OCI-LY1 (cell line): ENCODE measurements at regions not wholly inside any gene's neighbourhood (a gene's known extent, or its start where the extent isn't known, plus 50 kb on each side); places are given as distances from the start of the nearest gene placed in this dataset.

Experiments
- H2AFZ ChIP-seq: fragments of 200-600 bp; sonication (generic), shearing (Covaris generic); 2 replicates; pipeline ENCODE4 v1.6.0; 2014; ENCODE audit warnings: antibody characterized with exemption, mild to moderate bottlenecking, low read length
- H3F3A ChIP-seq: fragments of 200-600 bp; sonication (generic), shearing (Covaris generic); 2 replicates; pipeline ENCODE4 v1.6.0; 2014; ENCODE audit warnings: mild to moderate bottlenecking, antibody characterized with exemption, low read length, moderate library complexity; ENCODE audit not compliant: insufficient read depth
- H3K27ac ChIP-seq: fragments of 200-600 bp; sonication (generic); 2 replicates; pipeline ENCODE4 v1.5.1; 2014; ENCODE audit warnings: low read length, mixed run types, mild to moderate bottlenecking, low read depth; ENCODE audit not compliant: poor library complexity, severe bottlenecking
- H3K27me3 ChIP-seq: fragments of 200-600 bp; sonication (generic); 2 replicates; pipeline ENCODE4 v1.6.0; 2014; ENCODE audit warnings: antibody characterized with exemption, mild to moderate bottlenecking, low read length, moderate library complexity; ENCODE audit not compliant: insufficient read depth
- H3K36me3 ChIP-seq: fragments of 200-600 bp; sonication (generic); 2 replicates; pipeline ENCODE4 v1.6.1; 2014; ENCODE audit warnings: mild to moderate bottlenecking, antibody characterized with exemption, low read length, moderate library complexity, mixed read lengths; ENCODE audit not compliant: insufficient read depth
- H3K4me1 ChIP-seq: fragments of 200-600 bp; sonication (generic); 2 replicates; pipeline ENCODE4 v1.5.1; 2014; ENCODE audit warnings: mild to moderate bottlenecking, low read length, moderate library complexity; ENCODE audit not compliant: insufficient read depth, severe bottlenecking
- H3K4me2 ChIP-seq: fragments of 200-600 bp; sonication (generic), shearing (Covaris generic); 2 replicates; pipeline ENCODE4 v1.6.1; 2014; ENCODE audit warnings: low read length
- H3K4me3 ChIP-seq: fragments of 200-600 bp; sonication (generic); 2 replicates; pipeline ENCODE4 v1.5.1; 2014; ENCODE audit warnings: low read length, low read depth, mild to moderate bottlenecking, mixed read lengths; ENCODE audit not compliant: poor library complexity, severe bottlenecking
- H3K79me2 ChIP-seq: fragments of 200-600 bp; shearing (Covaris generic); 2 replicates; pipeline ENCODE4 v1.6.1; 2016; ENCODE audit warnings: mixed run types, low read length, mixed read lengths; ENCODE audit not compliant: insufficient read depth
- H3K9ac ChIP-seq: fragments of 200-600 bp; sonication (generic), shearing (Covaris generic); 2 replicates; pipeline ENCODE4 v1.6.1; 2014; ENCODE audit warnings: mild to moderate bottlenecking, low read length, mixed read lengths
- H3K9me2 ChIP-seq: fragments of 200-600 bp; sonication (generic), shearing (Covaris generic); 2 replicates; pipeline ENCODE4 v1.6.1; 2014; ENCODE audit warnings: low read depth, mild to moderate bottlenecking, low read length, mixed read lengths
- H3K9me3 ChIP-seq: fragments of 200-600 bp; shearing (Covaris generic); 2 replicates; pipeline ENCODE4 v1.6.1; 2014; ENCODE audit warnings: low read length, mixed read lengths
- H4K20me1 ChIP-seq: fragments of 200-600 bp; sonication (generic), shearing (Covaris generic); 2 replicates; pipeline ENCODE4 v1.6.0; 2016; ENCODE audit warnings: mild to moderate bottlenecking, low read length; ENCODE audit not compliant: insufficient read depth
- CTCF ChIP-seq: fragments of 200-600 bp; sonication (generic), shearing (Covaris generic); IDR thresholded peaks from 2 replicates; pipeline ENCODE4 v1.5.1; 2017; ENCODE audit warnings: mild to moderate bottlenecking, antibody characterized with exemption, low read length, moderate library complexity, mixed read lengths
- EZH2 ChIP-seq: fragments of 200-600 bp; sonication (generic), shearing (Covaris generic); IDR thresholded peaks from 2 replicates; pipeline ENCODE4 v1.8.0; 2017; ENCODE audit warnings: borderline replicate concordance, mixed run types, mild to moderate bottlenecking, antibody characterized with exemption, low read length, moderate library complexity, mixed read lengths

DNA sequence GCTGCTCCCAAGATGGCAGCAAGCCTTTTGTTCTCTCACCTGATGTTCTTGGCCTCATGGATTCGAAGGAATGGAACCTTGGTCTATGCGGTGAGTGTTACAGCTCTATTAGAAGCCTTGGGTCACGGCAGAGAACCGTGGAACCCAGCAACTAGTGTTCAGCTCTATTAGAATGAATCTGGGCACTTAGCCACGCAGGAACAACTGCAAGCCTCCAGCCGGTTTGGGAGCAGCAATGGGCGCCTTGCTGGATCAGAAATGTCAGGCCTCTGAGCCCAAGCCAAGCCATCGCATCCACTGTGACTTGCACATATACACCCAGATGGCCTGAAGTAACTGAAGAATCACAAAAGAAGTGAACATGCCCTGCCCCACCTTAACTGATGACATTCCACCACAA is 1100.7 kb upstream of the PRR20A start:
- Histone ChIP-seq H3K4me3 (no peak overlapping the region), H3K9ac (no peak overlapping the region), H3K36me3 (no peaks in the 10 kb centered on the region), H4K20me1 (no peaks in the 10 kb centered on the region), H3K27ac (no peak overlapping the region), H3K9me3 (no peaks in the 10 kb centered on the region), H2AFZ (no peak overlapping the region), H3K9me2 (no peaks in the 10 kb centered on the region), H3F3A (no peaks in the 10 kb centered on the region), H3K4me1 (no peaks in the 10 kb centered on the region), H3K27me3 (no peaks in the 10 kb centered on the region), H3K4me2 (no peak overlapping the region), H3K79me2 (no peaks in the 10 kb centered on the region)
- no peak for TF ChIP-seq CTCF
- no peak for TF ChIP-seq EZH2

- H3K9me3 ChIP-seq, result no peaks in the 10 kb centered on the region
- TF ChIP-seq CTCF, result no peak
- no peak for TF ChIP-seq EZH2
- no peaks in the 10 kb centered on the region for H3K9me2 ChIP-seq
- no peaks in the 10 kb centered on the region for H3K36me3 ChIP-seq
- H2AFZ ChIP-seq, result no peak overlapping the region
- no peak overlapping the region for H3K27ac ChIP-seq
- no peaks in the 10 kb centered on the region for H3K27me3 ChIP-seq
- H3K79me2 ChIP-seq, result no peaks in the 10 kb centered on the region
- H3F3A ChIP-seq, result no peaks in the 10 kb centered on the region
- no peaks in the 10 kb centered on the region for H3K4me1 ChIP-seq
- no peaks in the 10 kb centered on the region for H4K20me1 ChIP-seq
- H3K9ac ChIP-seq, result no peak overlapping the region
- no peak overlapping the region for H3K4me2 ChIP-seq
- no peak overlapping the region for H3K4me3 ChIP-seq
Observed at GRCh38 chr13:56066321-56066720, 1074.4 kb upstream of the PRR20A start.

DNA sequence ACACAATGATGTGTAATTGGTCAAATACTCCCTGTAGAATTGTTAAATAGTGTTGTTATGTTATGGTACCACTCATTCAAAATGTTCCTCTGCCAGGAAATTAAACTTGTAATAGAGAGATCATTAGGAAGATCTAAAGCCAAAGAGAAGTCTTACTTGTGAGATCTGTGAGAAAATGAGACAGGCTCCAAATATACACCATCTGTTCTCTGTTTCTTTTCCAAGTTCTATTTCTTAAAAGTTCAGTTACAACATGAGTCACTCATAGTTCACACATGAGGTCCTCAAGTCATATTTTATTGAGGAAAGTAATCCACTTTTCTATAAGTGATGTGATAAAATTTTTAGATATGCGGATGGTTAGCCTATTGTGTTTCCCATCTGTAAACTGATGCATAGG is 1038.1 kb upstream of the PRR20A start:
- no peak overlapping the region for H3K4me3 ChIP-seq
- H3K4me1 ChIP-seq, result no peaks in the 10 kb centered on the region
- no peaks in the 10 kb centered on the region for H3K27me3 ChIP-seq
- H3K9me3 ChIP-seq, result no peaks in the 10 kb centered on the region
- no peaks in the 10 kb centered on the region for H4K20me1 ChIP-seq
- TF ChIP-seq EZH2 (no peak), CTCF (no peak)
- no peaks in the 10 kb centered on the region for H3K9me2 ChIP-seq
- H3K9ac ChIP-seq, result no peak overlapping the region
- no peak overlapping the region for H2AFZ ChIP-seq
- no peaks in the 10 kb centered on the region for H3F3A ChIP-seq
- no peaks in the 10 kb centered on the region for H3K36me3 ChIP-seq
- H3K4me2 ChIP-seq, result no peak overlapping the region
- H3K79me2 ChIP-seq, result no peaks in the 10 kb centered on the region
- H3K27ac ChIP-seq, result no peak overlapping the region
